ENCODE measurements at regions not wholly inside any gene's neighbourhood (a gene's known extent, or its start where the extent isn't known, plus 50 kb on each side); places are given as distances from the start of the nearest gene placed in this dataset.

DNA sequence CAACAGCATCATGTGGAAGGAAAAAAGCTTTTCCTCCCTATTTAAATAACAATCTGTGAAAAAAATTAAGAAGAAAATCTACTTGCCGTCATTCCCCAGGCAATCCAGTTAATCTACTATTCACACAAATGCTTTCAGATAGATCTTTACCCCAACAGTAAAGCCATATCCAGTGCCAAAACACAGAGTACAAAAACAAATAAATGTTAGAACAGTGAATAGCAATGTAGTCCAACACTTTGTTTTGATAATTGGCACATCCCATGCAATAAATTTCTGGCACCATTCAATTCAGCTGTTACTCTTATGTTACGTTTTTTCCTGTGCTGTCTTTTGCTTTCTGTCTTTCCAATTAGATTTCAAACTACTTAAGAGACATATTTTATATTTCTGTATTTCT is 2245.5 kb upstream of the WWC1 start:
- Histone ChIP-seq H3K9me3 (ENCODE audit: low read length) (no peaks in the 10 kb centered on the region), H3K27ac (ENCODE audit: low read depth, low read length, poor library complexity, severe bottlenecking) (no peak overlapping the region), H3K9me2 (ENCODE audit: low read depth, low read length) (no peaks in the 10 kb centered on the region), H3F3A (ENCODE audit: insufficient read depth, low read length) (no peaks in the 10 kb centered on the region), H2AFZ (ENCODE audit: low read length) (no peak overlapping the region), H3K36me3 (ENCODE audit: insufficient read depth, low read length) (no peaks in the 10 kb centered on the region), H3K27me3 (ENCODE audit: insufficient read depth, low read length) (no peaks in the 10 kb centered on the region), H3K4me3 (ENCODE audit: low read depth, low read length, poor library complexity, severe bottlenecking) (no peak overlapping the region), H3K79me2 (ENCODE audit: insufficient read depth, low read length) (no peaks in the 10 kb centered on the region), H3K4me2 (ENCODE audit: low read length) (no peak overlapping the region), H3K9ac (ENCODE audit: low read length) (no peak overlapping the region), H3K4me1 (ENCODE audit: insufficient read depth, low read length, severe bottlenecking) (no peaks in the 10 kb centered on the region), H4K20me1 (ENCODE audit: insufficient read depth, low read length) (no peaks in the 10 kb centered on the region)
- TF ChIP-seq EZH2 (IDR thresholded peaks at IDR 0.05; ENCODE audit: borderline replicate concordance, low read length) (no peak), CTCF (IDR thresholded peaks at IDR 0.05; ENCODE audit: low read length) (no peak)

GRCh38 chr5:166046956-166047355 is 2244.5 kb upstream of the WWC1 start:
- no peaks in the 10 kb centered on the region for H3K9me3 ChIP-seq (ENCODE audit: low read length)
- no peaks in the 10 kb centered on the region for H3K27me3 ChIP-seq (ENCODE audit: insufficient read depth, low read length)
- H3K9me2 ChIP-seq (ENCODE audit: low read depth, low read length) = no peaks in the 10 kb centered on the region
- no peaks in the 10 kb centered on the region for H3F3A ChIP-seq (ENCODE audit: insufficient read depth, low read length)
- TF ChIP-seq CTCF (IDR thresholded peaks at IDR 0.05; ENCODE audit: low read length) = no peak
- no peak for TF ChIP-seq EZH2 (IDR thresholded peaks at IDR 0.05; ENCODE audit: borderline replicate concordance, low read length)
- no peak overlapping the region for H3K9ac ChIP-seq (ENCODE audit: low read length)
- no peaks in the 10 kb centered on the region for H4K20me1 ChIP-seq (ENCODE audit: insufficient read depth, low read length)
- no peak overlapping the region for H3K27ac ChIP-seq (ENCODE audit: low read depth, low read length, poor library complexity, severe bottlenecking)
- H3K4me3 ChIP-seq (ENCODE audit: low read depth, low read length, poor library complexity, severe bottlenecking) = no peak overlapping the region
- no peak overlapping the region for H3K4me2 ChIP-seq (ENCODE audit: low read length)
- H3K4me1 ChIP-seq (ENCODE audit: insufficient read depth, low read length, severe bottlenecking) = no peaks in the 10 kb centered on the region
- H3K79me2 ChIP-seq (ENCODE audit: insufficient read depth, low read length) = no peaks in the 10 kb centered on the region
- no peaks in the 10 kb centered on the region for H3K36me3 ChIP-seq (ENCODE audit: insufficient read depth, low read length)
- no peak overlapping the region for H2AFZ ChIP-seq (ENCODE audit: low read length)

- Histone ChIP-seq H3K4me3 (ENCODE audit: low read depth, low read length, poor library complexity, severe bottlenecking) (no peak overlapping the region), H3K36me3 (ENCODE audit: insufficient read depth, low read length) (no peaks in the 10 kb centered on the region), H3K27me3 (ENCODE audit: insufficient read depth, low read length) (no peaks in the 10 kb centered on the region), H3K9me2 (ENCODE audit: low read depth, low read length) (no peaks in the 10 kb centered on the region), H3K4me1 (ENCODE audit: insufficient read depth, low read length, severe bottlenecking) (no peaks in the 10 kb centered on the region), H4K20me1 (ENCODE audit: insufficient read depth, low read length) (no peaks in the 10 kb centered on the region), H3K79me2 (ENCODE audit: insufficient read depth, low read length) (no peaks in the 10 kb centered on the region), H3K4me2 (ENCODE audit: low read length) (no peak overlapping the region), H3K9ac (ENCODE audit: low read length) (no peak overlapping the region), H3K27ac (ENCODE audit: low read depth, low read length, poor library complexity, severe bottlenecking) (no peak overlapping the region), H2AFZ (ENCODE audit: low read length) (no peak overlapping the region), H3F3A (ENCODE audit: insufficient read depth, low read length) (no peaks in the 10 kb centered on the region), H3K9me3 (ENCODE audit: low read length) (no peaks in the 10 kb centered on the region)
- TF ChIP-seq CTCF (IDR thresholded peaks at IDR 0.05; ENCODE audit: low read length) (no peak), EZH2 (IDR thresholded peaks at IDR 0.05; ENCODE audit: borderline replicate concordance, low read length) (no peak)
Measured at GRCh38 chr5:166050531-166050930, 2240.9 kb upstream of the WWC1 start.
